ENCODE measurements at regions not wholly inside any gene's neighbourhood (a gene's known extent, or its start where the extent isn't known, plus 50 kb on each side); places are given as distances from the start of the nearest gene placed in this dataset.

DNA sequence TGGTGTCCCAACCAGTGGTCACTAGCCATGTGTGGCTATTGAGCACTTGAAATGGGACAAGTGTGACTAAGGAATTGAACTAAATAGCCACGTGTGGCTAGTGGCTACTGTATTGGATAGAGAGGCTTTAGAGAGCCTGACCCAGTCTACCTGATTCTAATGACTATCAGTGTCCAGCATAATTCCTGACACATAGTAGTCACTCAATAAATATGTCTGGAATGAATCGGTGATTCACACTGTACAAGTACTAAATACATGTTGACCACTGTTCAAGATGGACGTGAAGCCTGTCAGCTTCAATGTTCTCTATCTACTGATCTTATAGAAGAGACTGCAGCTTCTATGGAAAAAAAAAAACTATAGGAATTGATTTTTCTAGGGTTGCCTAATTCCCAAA is 57.7 kb upstream of the MAST4 start:
- TF ChIP-seq, protein P1, sequence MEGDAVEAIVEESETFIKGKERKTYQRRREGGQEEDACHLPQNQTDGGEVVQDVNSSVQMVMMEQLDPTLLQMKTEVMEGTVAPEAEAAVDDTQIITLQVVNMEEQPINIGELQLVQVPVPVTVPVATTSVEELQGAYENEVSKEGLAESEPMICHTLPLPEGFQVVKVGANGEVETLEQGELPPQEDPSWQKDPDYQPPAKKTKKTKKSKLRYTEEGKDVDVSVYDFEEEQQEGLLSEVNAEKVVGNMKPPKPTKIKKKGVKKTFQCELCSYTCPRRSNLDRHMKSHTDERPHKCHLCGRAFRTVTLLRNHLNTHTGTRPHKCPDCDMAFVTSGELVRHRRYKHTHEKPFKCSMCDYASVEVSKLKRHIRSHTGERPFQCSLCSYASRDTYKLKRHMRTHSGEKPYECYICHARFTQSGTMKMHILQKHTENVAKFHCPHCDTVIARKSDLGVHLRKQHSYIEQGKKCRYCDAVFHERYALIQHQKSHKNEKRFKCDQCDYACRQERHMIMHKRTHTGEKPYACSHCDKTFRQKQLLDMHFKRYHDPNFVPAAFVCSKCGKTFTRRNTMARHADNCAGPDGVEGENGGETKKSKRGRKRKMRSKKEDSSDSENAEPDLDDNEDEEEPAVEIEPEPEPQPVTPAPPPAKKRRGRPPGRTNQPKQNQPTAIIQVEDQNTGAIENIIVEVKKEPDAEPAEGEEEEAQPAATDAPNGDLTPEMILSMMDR (IDR thresholded peaks at IDR 0.05; ENCODE audit: low read depth, low read length) = no peak

DNA sequence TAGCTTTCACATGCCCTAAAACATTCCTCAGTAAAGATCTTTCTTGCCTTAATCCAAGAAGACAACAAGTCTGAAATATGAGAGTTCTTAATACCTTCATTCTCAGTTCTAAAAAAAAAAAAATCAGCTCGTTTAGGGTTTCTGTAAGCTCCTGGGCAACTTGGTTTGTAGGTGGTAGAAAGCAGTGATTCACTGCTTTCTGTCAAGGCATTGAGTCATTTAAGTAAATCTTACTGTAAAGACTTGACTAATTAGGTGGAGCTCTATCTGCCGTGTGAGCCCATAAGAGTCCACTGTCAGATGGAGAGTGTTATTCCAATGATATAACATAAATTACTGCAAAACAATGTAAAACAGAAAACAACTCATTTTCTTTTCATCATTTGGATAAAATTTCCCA is 56.1 kb upstream of the MAST4 start:
- Histone ChIP-seq H3K4me3 (ENCODE audit: low read depth, low read length) (no peak overlapping the region), H3K9me3 (no peaks in the 10 kb centered on the region), H3K4me1 (no peaks in the 10 kb centered on the region), H3K36me3 (no peaks in the 10 kb centered on the region), H3K27me3 (no peaks in the 10 kb centered on the region)
- TF ChIP-seq, protein P1 (IDR thresholded peaks at IDR 0.05; ENCODE audit: low read depth, low read length) = no peak
- DNase-seq = no peak

More for the DNA sequence above, 57.7 kb upstream of the MAST4 start:
- DNase-seq = no peak
- Histone ChIP-seq H3K9me3 (no peaks in the 10 kb centered on the region), H3K4me3 (ENCODE audit: low read depth, low read length) (no peak overlapping the region), H3K27me3 (no peaks in the 10 kb centered on the region), H3K36me3 (no peaks in the 10 kb centered on the region), H3K4me1 (no peaks in the 10 kb centered on the region)

DNA sequence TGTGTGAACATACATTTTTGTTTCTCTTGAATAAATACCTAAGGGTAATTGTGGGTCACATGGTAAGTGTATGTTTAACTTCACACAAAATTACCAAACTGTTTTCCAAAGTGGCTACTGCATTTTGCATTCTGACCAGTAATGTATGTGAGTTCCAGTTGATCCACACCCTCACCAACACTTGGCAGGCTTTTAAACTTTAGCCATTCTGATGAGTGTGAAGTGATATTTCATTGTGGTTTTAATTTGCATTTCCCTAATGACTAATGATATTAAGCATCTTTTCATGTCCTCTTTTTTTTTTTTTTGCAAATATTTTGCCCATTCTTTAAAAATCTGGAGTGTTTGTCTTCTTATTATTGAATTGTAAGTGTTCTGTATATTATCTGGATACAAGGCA is 53.5 kb upstream of the MAST4 start:
- Histone ChIP-seq H3K36me3 (no peaks in the 10 kb centered on the region), H3K27me3 (no peaks in the 10 kb centered on the region), H3K4me1 (no peaks in the 10 kb centered on the region), H3K4me3 (ENCODE audit: low read depth, low read length) (no peak overlapping the region), H3K9me3 (no peaks in the 10 kb centered on the region; the same call in 1 of the 2 replicates)
- TF ChIP-seq, protein P1 (IDR thresholded peaks at IDR 0.05; ENCODE audit: low read depth, low read length) = no peak
- no peak for DNase-seq

Data from BE2C (cell line).